ENCODE measurements at regions not wholly inside any gene's neighbourhood (a gene's known extent, or its start where the extent isn't known, plus 50 kb on each side); places are given as distances from the start of the nearest gene placed in this dataset.

DNA sequence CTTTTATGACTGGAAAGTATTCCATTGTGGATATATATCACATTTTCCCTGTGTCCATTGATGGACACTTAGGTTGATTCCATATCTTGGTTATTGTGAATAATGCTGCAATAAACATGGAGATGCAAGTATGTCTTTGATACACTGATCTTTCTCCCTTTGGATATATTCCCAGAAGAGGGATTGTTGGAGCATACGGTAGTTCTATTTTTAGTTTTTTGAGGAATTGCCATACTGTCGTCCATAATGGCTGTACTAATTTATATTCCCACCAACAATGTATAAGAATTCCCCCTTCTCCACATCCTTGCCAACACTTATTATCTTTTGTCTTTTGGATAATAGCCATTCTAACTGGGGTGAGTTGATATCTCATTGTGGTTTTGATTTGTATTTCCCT, 54.9 kb upstream of the PITX1 start:
- Histone ChIP-seq H3K27ac (ENCODE audit: low read depth, low read length) (no peak overlapping the region), H3K27me3 (ENCODE audit: control insufficient read depth in 1 of 2, insufficient read depth in 2 of 2, low read length in 2 of 2) (no peaks in the 10 kb centered on the region), H3K9me3 (ENCODE audit: control insufficient read depth in 1 of 2, low read length in 2 of 2) (no peaks in the 10 kb centered on the region), H3K9ac (ENCODE audit: low read depth in 1 of 2, low read length in 2 of 2) (no peak overlapping the region), H3K4me3 (ENCODE audit: low read depth in 1 of 2, low read length in 2 of 2) (no peak overlapping the region), H3K4me1 (ENCODE audit: control insufficient read depth in 1 of 2, insufficient read depth in 2 of 2, low read length in 2 of 2) (no peaks in the 10 kb centered on the region), H3K36me3 (ENCODE audit: control insufficient read depth in 1 of 2, insufficient read depth in 2 of 2, low read length in 2 of 2) (no peaks in the 10 kb centered on the region)

DNA sequence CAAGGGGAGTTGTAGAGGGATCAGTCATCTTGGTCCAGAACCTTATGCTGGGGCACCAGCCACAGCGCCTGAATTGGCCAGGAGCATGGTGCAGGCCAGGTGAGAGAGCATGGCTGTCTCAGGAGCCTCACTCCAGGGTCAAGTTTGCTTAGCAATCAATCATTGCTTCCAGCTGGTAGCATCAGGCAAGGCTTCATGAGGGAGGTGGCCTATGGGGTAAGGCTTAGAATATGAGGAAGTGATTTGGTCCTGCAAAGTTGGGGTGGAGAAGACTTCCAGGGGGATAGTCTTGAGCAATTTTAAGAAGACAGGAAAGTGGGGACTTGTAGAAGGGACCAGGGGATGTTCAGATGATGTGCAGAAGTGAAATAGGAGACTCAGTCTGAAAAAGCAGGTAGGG, 53.9 kb upstream of the PITX1 start:
- Histone ChIP-seq H3K9ac (ENCODE audit: low read depth in 1 of 2, low read length in 2 of 2) (no peak overlapping the region), H3K9me3 (ENCODE audit: control insufficient read depth in 1 of 2, low read length in 2 of 2) (no peaks in the 10 kb centered on the region), H3K4me1 (ENCODE audit: control insufficient read depth in 1 of 2, insufficient read depth in 2 of 2, low read length in 2 of 2) (no peaks in the 10 kb centered on the region), H3K4me3 (ENCODE audit: low read depth in 1 of 2, low read length in 2 of 2) (no peak overlapping the region), H3K27ac (ENCODE audit: low read depth, low read length) (no peak overlapping the region), H3K36me3 (ENCODE audit: control insufficient read depth in 1 of 2, insufficient read depth in 2 of 2, low read length in 2 of 2) (no peaks in the 10 kb centered on the region), H3K27me3 (ENCODE audit: control insufficient read depth in 1 of 2, insufficient read depth in 2 of 2, low read length in 2 of 2) (no peaks in the 10 kb centered on the region)

DNA sequence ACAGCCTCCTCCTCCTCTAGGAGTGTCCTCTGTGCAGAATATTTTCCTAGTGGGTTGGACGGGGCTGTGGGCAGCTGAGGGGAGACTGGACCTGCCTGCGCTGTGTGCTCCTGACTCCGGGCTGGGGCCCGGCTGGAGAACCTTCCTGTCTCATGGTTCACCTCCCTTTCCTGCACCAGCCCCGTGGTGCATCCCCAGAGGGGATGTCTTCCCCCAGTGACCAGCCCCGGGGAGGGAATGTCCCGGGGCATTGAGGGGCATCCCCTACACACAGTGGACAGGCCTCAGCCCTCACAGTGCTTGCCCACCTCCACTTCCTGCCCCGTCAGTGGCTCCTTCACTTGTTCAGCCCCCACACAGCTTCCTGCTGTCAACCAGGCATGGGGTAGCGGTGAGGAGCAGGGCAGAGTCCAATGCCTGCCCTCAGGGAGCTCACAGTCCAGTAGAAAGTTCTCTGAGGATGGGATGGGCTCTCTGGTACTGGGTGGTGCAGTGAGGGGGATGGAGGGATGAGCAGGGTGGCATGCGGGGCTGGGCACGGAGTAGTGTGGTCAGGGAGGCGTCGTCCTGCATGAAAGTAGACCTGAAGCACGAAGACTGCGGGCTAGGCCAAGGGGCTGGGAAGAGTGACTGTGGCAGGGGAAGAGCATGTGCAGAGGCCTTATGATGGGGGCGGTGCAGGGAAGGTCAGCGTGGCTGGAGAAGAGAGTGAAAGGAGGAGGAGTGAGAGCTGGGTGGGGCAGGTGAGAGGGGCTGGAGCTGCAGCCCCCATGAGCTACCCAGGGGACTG, 52.1 kb upstream of the PITX1 start:
- H3K27me3 ChIP-seq (ENCODE audit: control insufficient read depth in 1 of 2, insufficient read depth in 2 of 2, low read length in 2 of 2), result no peaks in the 10 kb centered on the region
- H3K36me3 ChIP-seq (ENCODE audit: control insufficient read depth in 1 of 2, insufficient read depth in 2 of 2, low read length in 2 of 2), result no peaks in the 10 kb centered on the region
- peaks cover 3 to 11% of the 10 kb centered on the region in 2 donors for H3K9me3 ChIP-seq (ENCODE audit: control insufficient read depth in 1 of 2, low read length in 2 of 2)
- no peak overlapping the region for H3K27ac ChIP-seq (ENCODE audit: low read depth, low read length)
- no peak overlapping the region for H3K4me3 ChIP-seq (ENCODE audit: low read depth in 1 of 2, low read length in 2 of 2)
- no peaks in the 10 kb centered on the region for H3K4me1 ChIP-seq (ENCODE audit: control insufficient read depth in 1 of 2, insufficient read depth in 2 of 2, low read length in 2 of 2)
- no peak overlapping the region for H3K9ac ChIP-seq (ENCODE audit: low read depth in 1 of 2, low read length in 2 of 2)

DNA sequence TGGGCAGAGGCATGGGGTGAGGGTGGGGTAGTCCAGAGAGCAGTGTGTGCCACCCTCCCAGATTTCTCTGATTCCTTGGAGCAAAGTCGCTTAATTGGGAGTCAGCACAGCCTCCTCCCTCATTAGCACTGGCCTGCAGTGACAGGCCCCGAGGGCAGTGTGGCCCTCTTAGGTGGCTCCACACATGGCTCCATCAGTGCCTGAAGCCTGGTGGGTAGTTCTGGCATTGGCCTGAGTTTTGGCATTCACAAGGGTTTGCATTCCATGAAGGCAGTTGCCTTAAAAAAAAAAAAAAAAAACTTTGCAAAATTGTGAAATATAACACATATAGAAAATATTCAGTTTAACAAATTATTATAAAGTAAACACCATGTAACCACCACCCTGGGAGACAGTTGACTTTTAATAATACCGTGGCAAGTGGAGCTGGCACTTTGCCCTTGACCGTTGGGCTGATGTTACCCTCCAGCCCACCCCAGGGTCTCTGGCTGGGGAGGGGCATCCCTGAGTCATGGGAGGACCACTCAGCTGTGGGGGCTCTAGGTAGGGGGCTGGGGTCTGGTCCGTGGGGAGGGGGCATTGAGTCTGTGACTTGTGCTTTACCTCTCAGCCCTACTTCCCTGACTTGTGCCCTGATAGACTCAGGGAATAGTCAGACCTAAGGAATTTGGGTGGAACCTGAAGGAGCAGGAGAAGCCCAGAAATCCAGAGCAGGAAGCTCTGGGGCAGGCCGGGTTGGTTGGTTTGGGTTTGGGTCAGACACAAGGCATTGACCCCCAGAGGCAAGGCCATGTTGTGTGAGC, 51.3 kb upstream of the PITX1 start:
- H3K36me3 ChIP-seq (ENCODE audit: control insufficient read depth in 1 of 2, insufficient read depth in 2 of 2, low read length in 2 of 2), result no peaks in the 10 kb centered on the region
- H3K9ac ChIP-seq (ENCODE audit: low read depth in 1 of 2, low read length in 2 of 2), result no peak overlapping the region
- H3K27ac ChIP-seq (ENCODE audit: low read depth, low read length), result no peak overlapping the region
- no peaks in the 10 kb centered on the region for H3K27me3 ChIP-seq (ENCODE audit: control insufficient read depth in 1 of 2, insufficient read depth in 2 of 2, low read length in 2 of 2)
- H3K9me3 ChIP-seq (ENCODE audit: control insufficient read depth in 1 of 2, low read length in 2 of 2), result peaks cover 3 to 14% of the 10 kb centered on the region in 2 donors
- no peak overlapping the region for H3K4me3 ChIP-seq (ENCODE audit: low read depth in 1 of 2, low read length in 2 of 2)
- H3K4me1 ChIP-seq (ENCODE audit: control insufficient read depth in 1 of 2, insufficient read depth in 2 of 2, low read length in 2 of 2), result no peaks in the 10 kb centered on the region
